ENCODE measurements at regions not wholly inside any gene's neighbourhood (a gene's known extent, or its start where the extent isn't known, plus 50 kb on each side); places are given as distances from the start of the nearest gene placed in this dataset.

DNA sequence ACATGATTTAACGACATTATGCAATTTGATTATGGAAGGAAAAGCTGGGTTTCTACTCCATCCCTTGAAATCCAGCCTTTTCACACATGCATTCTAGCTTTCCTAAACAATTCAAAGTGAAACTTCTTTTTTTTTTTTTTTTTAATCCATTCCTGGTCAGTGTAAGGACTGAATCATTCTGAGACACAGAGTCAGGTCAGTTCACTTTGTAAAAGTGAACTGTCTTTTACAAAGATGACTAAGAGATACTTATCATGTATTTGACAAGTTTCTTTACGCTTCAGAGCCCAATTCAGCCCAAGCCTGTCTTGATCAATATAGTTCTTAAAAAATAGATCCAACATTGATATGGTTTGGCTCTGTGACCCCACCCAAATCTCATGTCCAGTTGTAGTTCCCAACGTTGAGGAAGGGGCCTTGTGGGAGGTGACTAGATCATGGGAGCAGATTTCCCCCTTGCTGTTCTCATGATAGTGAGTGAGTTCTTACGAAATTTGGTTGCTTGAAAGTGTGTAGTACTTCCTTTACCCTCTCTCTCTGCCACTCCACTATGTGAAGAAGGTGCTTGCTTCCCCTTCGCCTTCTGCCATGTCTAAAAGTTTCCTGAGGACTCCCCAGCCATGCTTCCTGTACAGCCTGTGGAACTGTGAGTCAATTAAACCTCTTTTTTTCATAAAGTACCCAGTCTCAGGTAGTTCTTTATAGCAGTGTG lies 345.6 kb upstream of the THBS1 start:
- TF ChIP-seq EZH2 (IDR thresholded peaks at IDR 0.05; ENCODE audit: borderline replicate concordance, low read depth, low read length, poor library complexity, severe bottlenecking), result no peak
- TF ChIP-seq, protein P1, sequence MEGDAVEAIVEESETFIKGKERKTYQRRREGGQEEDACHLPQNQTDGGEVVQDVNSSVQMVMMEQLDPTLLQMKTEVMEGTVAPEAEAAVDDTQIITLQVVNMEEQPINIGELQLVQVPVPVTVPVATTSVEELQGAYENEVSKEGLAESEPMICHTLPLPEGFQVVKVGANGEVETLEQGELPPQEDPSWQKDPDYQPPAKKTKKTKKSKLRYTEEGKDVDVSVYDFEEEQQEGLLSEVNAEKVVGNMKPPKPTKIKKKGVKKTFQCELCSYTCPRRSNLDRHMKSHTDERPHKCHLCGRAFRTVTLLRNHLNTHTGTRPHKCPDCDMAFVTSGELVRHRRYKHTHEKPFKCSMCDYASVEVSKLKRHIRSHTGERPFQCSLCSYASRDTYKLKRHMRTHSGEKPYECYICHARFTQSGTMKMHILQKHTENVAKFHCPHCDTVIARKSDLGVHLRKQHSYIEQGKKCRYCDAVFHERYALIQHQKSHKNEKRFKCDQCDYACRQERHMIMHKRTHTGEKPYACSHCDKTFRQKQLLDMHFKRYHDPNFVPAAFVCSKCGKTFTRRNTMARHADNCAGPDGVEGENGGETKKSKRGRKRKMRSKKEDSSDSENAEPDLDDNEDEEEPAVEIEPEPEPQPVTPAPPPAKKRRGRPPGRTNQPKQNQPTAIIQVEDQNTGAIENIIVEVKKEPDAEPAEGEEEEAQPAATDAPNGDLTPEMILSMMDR (conservative IDR thresholded peaks at IDR 0.05; ENCODE audit: low read depth, low read length), result no peak
